Upper lobe of left lung (tissue), 4 donors: ENCODE measurements at regions not wholly inside any gene's neighbourhood (a gene's known extent, or its start where the extent isn't known, plus 50 kb on each side); places are given as distances from the start of the nearest gene placed in this dataset.

Experiments used
- CTCF ChIP-seq, 6 experiments: fragments of 450-650 bp in 4 of 6; fragments of 200-600 bp in 2 of 6; sonication (generic) in 2 of 6; IDR thresholded peaks; one replicate each; pipeline ENCODE4 v1.5.1; 2016 to 2019; ENCODE audit warnings: antibody characterized with exemption in 6 of 6
- POLR2A ChIP-seq, 4 donors: fragments of 450-650 bp; IDR thresholded peaks; one replicate each; pipeline ENCODE4 v1.5.1; 2016 to 2017; ENCODE audit warnings: antibody characterized with exemption in 4 of 4, mild to moderate bottlenecking in 2 of 4
- POLR2AphosphoS5 ChIP-seq, 2 donors: sonication (generic); formaldehyde crosslinking; IDR thresholded peaks; one replicate each; pipeline ENCODE4 v1.5.1; 2017; ENCODE audit warnings: antibody characterized with exemption in 2 of 2

- TF ChIP-seq POLR2A (IDR thresholded peaks at IDR 0.05) (no peak), POLR2AphosphoS5 (IDR thresholded peaks at IDR 0.05) (no peak), CTCF (IDR thresholded peaks at IDR 0.05) (no peak)
These were observed 127.2 kb downstream of the SHANK2 start for GRCh38 chr11:71125150-71125549.
